NCI-H2107 treated with DMSO at 0.1 percent for 48 hours (cell line): ENCODE measurements at regions not wholly inside any gene's neighbourhood (a gene's known extent, or its start where the extent isn't known, plus 50 kb on each side); places are given as distances from the start of the nearest gene placed in this dataset.

Experiments used
- DNase-seq: peaks from one replicate; lab custom pipeline; 2025; ENCODE audit not compliant: unreplicated experiment; lab: John Stamatoyannopoulos, UW

GRCh38 chr13:53463106-53463505 is 434.5 kb downstream of the OLFM4 start:
- no peak for DNase-seq

GRCh38 chr13:53466576-53466975 is 438.0 kb downstream of the OLFM4 start:
- no peak for DNase-seq

DNA sequence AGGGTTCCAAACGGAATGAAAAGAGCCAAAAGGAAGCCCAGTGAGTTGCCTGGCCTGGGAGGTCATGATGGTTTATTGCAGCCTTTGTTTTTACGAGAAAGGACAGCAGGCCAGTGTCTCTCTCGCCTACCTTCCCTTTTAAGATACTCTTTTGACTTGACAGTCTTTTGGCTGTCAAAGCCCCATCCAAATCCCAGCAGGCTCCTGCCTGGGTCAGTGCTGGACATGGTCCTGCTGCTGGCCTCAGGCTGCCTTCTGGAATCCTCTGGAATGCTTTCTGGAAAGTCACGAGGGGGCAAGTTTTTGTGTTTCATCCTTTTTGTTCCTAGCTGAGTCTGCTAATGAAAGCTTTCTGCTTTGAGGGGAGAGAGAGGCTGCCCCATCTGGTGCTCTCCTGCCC is 444.8 kb downstream of the OLFM4 start:
- DNase-seq = no peak

GRCh38 chr13:53474878-53475277 is 446.3 kb downstream of the OLFM4 start:
- no peak for DNase-seq

DNA sequence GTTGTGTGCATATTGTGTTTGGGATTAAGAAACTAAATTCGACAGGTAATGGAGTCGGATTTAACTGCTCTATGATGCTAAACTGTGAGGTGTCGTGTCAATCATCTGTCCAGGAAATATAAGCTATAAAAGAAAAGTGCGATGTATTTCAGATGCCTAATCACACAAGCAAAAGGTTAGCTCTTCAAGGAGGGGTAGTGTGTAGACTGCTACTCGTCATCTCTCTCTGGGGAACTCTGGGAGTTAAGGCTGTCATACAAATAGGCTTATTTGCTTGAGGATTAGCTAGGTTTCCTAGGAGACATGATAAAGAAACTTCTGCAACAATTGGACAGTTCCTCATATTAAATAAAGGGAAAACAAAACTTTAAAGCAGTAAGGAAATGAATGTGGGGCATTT is 462.1 kb downstream of the OLFM4 start:
- DNase-seq = no peak

DNA sequence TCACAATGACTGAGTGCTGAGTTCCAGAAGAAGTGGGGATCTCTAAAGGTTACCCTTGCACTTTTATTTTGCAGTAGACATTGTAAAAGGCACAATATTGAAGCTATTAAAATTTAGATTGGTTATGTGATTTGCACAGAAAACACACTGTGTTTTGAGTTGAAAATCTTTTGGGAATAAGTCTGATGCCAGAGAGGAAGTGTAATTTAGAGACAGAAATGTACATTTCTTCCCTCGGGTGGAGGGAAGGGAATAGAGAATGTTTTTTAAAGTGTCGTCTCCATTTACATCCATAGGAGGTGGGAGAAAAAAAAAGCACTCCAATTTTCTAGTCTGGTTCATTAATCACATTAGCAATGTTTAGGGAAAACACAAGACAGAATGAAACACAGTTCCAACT is 465.8 kb downstream of the OLFM4 start:
- DNase-seq = no peak

DNA sequence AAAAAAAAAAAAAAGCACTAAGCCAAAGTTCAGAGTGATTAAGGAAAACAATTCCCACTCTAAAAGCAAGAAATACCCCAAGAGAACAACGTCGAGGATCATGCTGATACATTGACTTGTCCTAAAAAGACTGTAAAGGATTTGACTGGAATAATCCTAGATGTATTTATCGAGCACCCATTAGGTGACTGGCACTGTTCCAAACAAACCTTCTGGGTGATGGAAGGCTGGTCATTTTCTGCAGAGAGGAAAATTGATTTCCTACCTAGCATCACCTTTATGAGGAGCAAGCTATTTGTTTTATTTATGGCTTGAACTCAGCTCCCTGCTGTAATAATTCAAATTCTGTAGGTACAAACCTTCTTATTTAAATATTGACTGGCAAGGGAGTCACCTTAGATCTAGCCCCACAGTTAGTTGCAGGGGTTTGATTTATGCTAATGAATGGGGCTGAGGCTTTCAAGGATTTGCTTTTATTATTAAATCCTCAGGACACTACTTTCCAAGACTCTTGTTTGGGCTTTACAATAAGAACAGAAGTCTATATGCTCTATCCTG is 471.0 kb downstream of the OLFM4 start:
- DNase-seq = no peak

GRCh38 chr13:53501387-53501786 is 472.8 kb downstream of the OLFM4 start:
- DNase-seq = no peak

GRCh38 chr13:53507741-53508140 is 479.1 kb downstream of the OLFM4 start:
- peak; percentile 18 for DNase-seq

- no peak for DNase-seq
Measured at GRCh38 chr13:53512635-53513034, 484.0 kb downstream of the OLFM4 start.

- peak; percentile 33 for DNase-seq
Measured at GRCh38 chr13:53513226-53513625, 484.6 kb downstream of the OLFM4 start.

GRCh38 chr13:53520132-53520531 is 491.5 kb downstream of the OLFM4 start:
- no peak for DNase-seq

DNA sequence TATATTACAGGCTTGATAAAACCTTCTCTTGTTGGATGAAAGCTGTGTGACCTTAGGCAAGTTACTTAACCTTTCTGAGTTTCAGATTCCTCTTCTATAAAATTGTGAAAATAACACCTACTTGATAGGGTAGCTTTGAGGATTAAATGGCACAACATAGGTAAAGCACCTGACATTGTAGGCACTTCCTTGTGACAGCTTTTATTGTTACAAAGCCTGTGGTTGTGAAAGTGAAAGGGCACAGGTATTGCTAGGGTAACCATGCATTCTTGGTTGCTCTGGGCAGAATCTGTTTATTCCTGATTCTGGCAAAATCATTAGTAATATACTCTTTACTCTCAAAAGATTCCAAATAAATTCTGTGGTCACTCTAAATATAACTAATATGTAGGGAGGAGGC is 493.4 kb downstream of the OLFM4 start:
- DNase-seq = no peak

DNA sequence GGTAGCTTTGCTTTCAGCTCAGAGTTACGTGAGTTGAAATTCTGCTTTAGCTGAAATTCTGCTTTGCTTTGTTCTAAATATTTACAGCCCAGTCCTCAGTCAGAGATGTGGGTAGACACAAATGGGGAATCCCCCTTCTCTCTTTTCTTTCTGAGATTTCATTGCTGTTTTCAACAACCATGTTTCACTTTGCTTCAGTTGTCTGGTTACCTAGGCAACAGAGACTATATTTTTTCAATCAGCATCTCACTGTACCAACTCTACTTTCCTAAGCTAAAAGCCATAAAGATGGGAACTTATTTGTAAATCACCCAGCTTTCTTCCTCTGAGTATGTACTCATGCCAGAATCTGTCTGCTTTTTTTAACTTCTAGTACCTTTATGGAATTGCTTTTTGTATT is 509.0 kb downstream of the OLFM4 start:
- no peak for DNase-seq

DNA sequence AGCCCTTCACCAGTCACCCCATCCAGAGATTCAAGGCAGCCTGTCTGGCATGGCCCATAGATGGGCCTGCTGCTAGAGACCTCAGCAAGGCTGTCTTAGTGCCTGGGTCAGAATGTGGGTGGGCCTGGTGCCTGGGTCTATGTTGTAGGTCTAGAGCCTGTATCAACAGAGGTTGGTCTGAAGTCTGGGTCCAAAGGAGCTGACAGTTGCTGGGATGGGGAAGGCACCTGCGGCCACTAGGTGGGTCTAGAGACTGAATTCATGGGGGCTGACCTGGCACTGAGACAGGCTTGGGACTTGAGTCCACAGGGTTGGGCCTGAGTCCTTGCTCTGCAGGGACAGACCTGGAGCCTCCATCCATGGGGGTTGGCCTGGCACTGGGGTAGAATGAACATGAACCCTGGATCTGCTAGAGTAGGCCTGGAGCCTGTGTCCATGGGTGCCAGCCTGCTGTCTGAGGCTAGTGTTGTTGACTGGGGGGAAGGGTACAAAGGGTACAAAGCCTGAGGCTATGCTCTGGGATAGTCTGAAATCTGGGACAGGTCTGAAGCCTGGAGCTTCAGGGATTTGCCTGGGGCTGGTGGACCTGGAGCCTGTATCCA is 516.8 kb downstream of the OLFM4 start:
- no peak for DNase-seq

GRCh38 chr13:53560556-53560955 is 531.9 kb downstream of the OLFM4 start:
- no peak for DNase-seq

GRCh38 chr13:53562419-53562818 is 533.8 kb downstream of the OLFM4 start:
- no peak for DNase-seq

DNA sequence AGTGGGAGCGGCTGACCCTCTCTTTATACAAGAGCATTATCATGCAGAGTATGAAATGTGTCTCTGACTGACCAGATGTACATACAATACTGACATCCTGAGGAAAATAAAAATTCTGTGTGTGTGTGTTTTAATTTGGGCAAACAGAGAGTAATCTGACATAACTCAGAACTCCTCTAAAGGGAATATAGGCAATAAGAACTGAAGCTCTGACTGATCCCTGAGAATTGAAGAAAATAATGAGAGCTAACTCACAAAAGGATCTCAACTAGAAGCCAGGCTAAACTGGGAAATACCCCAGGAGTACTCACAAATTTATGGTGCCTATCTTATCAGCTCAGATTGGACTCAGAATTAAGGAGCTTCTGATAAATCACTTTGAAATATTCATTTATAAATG is 539.9 kb downstream of the OLFM4 start:
- DNase-seq = no peak

DNA sequence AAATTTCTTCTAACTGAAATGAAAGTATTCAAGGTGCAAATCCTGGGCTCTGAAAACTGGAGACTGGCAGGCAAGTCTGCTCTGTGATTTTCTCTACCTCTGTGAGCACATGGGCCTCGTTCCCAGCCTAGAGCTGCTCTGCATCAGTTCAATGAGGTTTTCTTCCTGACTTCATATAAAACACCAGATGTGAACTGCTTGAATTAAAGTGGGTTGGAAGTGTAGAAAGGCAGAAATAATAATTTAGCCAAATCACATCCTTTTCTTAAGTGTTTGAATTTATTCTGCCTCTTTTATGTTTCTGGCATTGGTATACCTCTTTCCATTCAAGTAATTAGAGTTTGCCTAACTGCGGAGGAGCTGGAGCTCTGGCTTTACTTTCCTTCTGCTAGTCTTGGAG is 540.8 kb downstream of the OLFM4 start:
- no peak for DNase-seq

GRCh38 chr13:53601113-53601512 is 572.5 kb downstream of the OLFM4 start:
- no peak for DNase-seq

- no peak for DNase-seq
Measured at GRCh38 chr13:53605326-53605725, 576.7 kb downstream of the OLFM4 start.

- no peak for DNase-seq
Measured at GRCh38 chr13:53612200-53612599, 583.6 kb downstream of the OLFM4 start.

DNA sequence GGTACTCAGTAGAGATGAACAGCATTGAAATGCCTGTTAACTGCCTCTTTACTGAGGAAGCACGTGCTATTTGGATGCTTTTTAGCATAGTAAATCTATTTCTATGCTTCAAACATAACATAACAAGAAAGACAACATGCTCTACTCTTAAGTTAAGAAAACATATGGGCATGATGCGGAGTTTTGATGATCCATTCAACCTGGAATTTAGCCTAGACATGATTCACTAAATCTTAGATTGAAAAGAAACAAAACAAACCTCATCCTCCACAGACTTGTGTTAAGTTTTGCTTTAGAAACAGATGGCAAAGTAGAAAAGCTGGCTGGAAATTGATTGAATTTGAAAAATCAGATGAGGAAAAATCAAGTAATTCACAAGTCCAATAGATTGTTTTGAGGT is 593.8 kb downstream of the OLFM4 start:
- DNase-seq = no peak
